ENCODE measurements at regions not wholly inside any gene's neighbourhood (a gene's known extent, or its start where the extent isn't known, plus 50 kb on each side); places are given as distances from the start of the nearest gene placed in this dataset.

DNA sequence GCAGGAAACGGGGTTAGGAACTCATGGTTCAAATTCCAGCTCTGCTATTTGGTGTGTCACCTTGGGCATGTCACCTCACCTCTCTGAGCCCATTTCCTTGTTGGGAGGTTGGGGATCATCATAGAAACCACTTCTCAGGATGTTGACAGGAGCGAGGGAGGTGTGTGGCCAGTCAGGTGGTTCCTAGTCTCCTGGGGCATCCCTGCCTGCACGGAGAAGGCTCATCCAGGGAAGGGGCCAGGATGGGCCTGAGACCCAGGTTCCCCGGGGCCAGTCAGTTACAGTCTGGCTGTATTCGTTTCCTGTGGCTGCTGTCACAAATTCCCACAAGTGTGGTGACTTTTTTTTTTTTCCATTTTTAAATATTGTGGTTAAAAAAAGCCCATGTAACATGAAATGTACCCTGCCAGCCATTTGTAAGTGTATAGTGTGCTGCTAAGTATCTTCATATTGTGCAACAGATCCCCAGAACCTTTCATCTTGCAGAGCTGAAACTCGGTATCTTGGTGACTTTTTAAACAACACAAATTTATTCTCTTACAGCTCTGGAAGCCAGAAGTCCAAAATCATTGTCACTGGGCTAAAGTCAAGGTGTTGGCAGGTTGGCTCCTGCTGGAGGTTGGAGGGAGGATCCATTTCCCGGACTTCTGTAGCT, 78.7 kb upstream of the UNC5A start:
- WGBS (ENCODE audit: low lambda C conversion rate, missing lambda C conversion rate), result 76% methylated on average over 7 of the region's 7 CpGs
- no peak for DNase-seq (ENCODE audit: low spot score)
- Histone ChIP-seq H3K9me2 (replicated peaks; ENCODE audit: insufficient read depth) (no peaks in the 10 kb centered on the region), H3K4me2 (no peak overlapping the region), H3K79me2 (no peaks in the 10 kb centered on the region), H3K27me3 (no peaks in the 10 kb centered on the region), H3K9me3 (ENCODE audit: low read depth) (no peaks in the 10 kb centered on the region), H4K20me1 (ENCODE audit: insufficient read depth, poor library complexity, severe bottlenecking) (no peaks in the 10 kb centered on the region), H3K27ac (no peak overlapping the region), H3K4me3 (no peak overlapping the region), H3K4me1 (ENCODE audit: insufficient read depth) (no peaks in the 10 kb centered on the region), H3K36me3 (replicated peaks; ENCODE audit: insufficient read depth, low read depth) (no peaks in the 10 kb centered on the region), H2AFZ (no peak overlapping the region)
- no peak for TF ChIP-seq CTCF (IDR thresholded peaks at IDR 0.05; ENCODE audit: poor library complexity)
- no peak for TF ChIP-seq EZH2 (IDR thresholded peaks at IDR 0.05; ENCODE audit: borderline replicate concordance)
- no peak for TF ChIP-seq EZH2phosphoT487 (IDR thresholded peaks at IDR 0.05; ENCODE audit: low read depth, severe bottlenecking, unreplicated experiment)

DNA sequence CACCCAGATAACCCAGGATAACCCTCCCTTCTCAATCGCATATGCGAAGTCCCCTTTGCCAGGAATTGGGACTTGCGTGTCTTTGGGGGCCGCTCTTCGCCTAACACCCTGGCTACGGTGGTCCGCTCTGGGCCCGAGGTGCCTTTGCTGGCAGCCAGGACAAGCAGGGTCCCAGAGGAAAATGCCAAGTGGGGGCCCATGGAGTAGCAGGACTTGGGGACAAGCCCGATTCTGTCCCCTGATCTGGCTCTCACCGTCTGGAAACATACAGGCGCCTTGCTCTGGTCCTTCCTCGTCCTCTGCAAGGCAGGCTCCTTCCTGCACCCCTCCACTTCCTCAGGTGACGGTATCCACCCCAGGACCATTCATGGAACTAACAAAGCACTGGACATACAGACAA, 78.1 kb upstream of the UNC5A start:
- Histone ChIP-seq H2AFZ (no peak overlapping the region), H3K4me3 (no peak overlapping the region), H3K79me2 (no peaks in the 10 kb centered on the region), H3K27me3 (no peaks in the 10 kb centered on the region), H4K20me1 (ENCODE audit: insufficient read depth, poor library complexity, severe bottlenecking) (no peaks in the 10 kb centered on the region), H3K9me3 (ENCODE audit: low read depth) (no peaks in the 10 kb centered on the region), H3K9me2 (replicated peaks; ENCODE audit: insufficient read depth) (no peaks in the 10 kb centered on the region), H3K27ac (no peak overlapping the region), H3K4me1 (ENCODE audit: insufficient read depth) (peaks cover 5% of the 10 kb centered on the region), H3K36me3 (replicated peaks; ENCODE audit: insufficient read depth, low read depth) (no peaks in the 10 kb centered on the region), H3K4me2 (no peak overlapping the region)
- TF ChIP-seq CTCF (IDR thresholded peaks at IDR 0.05; ENCODE audit: poor library complexity), result no peak
- no peak for TF ChIP-seq EZH2 (IDR thresholded peaks at IDR 0.05; ENCODE audit: borderline replicate concordance)
- no peak for TF ChIP-seq EZH2phosphoT487 (IDR thresholded peaks at IDR 0.05; ENCODE audit: low read depth, severe bottlenecking, unreplicated experiment)
- no peak for DNase-seq (ENCODE audit: low spot score)
- 95% methylated on average over 13 of the region's 13 CpGs for WGBS (ENCODE audit: low lambda C conversion rate, missing lambda C conversion rate)

DNA sequence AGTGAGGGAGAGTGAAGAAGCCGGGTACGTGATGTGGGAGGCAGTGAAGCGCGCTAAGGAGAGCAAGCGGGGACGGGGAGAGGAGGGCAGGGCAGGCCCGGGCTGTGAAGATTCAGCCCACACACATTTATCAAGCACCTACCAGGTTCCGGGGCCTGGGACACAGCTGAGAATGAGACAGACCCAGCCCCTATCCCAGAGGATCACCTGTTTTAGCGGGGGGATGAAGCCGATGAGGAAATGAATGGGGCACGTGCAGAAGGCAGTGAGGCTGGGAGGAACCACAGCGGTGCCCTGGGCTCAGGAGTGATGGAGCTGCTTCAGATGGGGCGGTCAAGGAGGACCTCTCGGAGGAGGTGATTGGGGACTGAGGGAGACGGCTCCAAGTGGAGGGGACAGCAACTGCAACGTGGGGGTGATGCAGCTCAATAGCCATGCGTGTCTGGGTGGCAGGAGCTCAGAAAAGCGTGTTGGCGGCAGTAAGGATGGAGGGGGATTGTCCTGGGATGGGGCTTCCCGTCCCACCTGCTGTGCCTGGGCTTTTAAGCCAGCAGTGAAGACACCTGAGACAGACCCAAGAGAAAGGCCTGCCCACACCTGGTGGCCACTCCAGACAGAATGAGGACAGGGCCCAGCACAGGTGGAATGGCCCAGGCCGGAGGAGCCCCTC, 77.5 kb upstream of the UNC5A start:
- H3K27me3 ChIP-seq, result no peaks in the 10 kb centered on the region
- no peaks in the 10 kb centered on the region for H3K9me2 ChIP-seq (replicated peaks; ENCODE audit: insufficient read depth)
- 89% methylated on average over 20 of the region's 21 CpGs for WGBS (ENCODE audit: low lambda C conversion rate, missing lambda C conversion rate)
- no peaks in the 10 kb centered on the region for H3K79me2 ChIP-seq
- no peak overlapping the region for H3K4me3 ChIP-seq
- no peak overlapping the region for H3K4me2 ChIP-seq
- no peak overlapping the region for H2AFZ ChIP-seq
- peaks cover 5% of the 10 kb centered on the region for H3K4me1 ChIP-seq (ENCODE audit: insufficient read depth)
- DNase-seq (ENCODE audit: low spot score), result no peak
- no peaks in the 10 kb centered on the region for H3K9me3 ChIP-seq (ENCODE audit: low read depth)
- no peaks in the 10 kb centered on the region for H3K36me3 ChIP-seq (replicated peaks; ENCODE audit: insufficient read depth, low read depth)
- no peak overlapping the region for H3K27ac ChIP-seq
- TF ChIP-seq EZH2 (IDR thresholded peaks at IDR 0.05; ENCODE audit: borderline replicate concordance) (no peak), EZH2phosphoT487 (IDR thresholded peaks at IDR 0.05; ENCODE audit: low read depth, severe bottlenecking, unreplicated experiment) (no peak), CTCF (IDR thresholded peaks at IDR 0.05; ENCODE audit: poor library complexity) (no peak)
- no peaks in the 10 kb centered on the region for H4K20me1 ChIP-seq (ENCODE audit: insufficient read depth, poor library complexity, severe bottlenecking)
